NCI-H1417 treated with DMSO at 0.1 percent for 48 hours (cell line): ENCODE measurements at regions not wholly inside any gene's neighbourhood (a gene's known extent, or its start where the extent isn't known, plus 50 kb on each side); places are given as distances from the start of the nearest gene placed in this dataset.

ENCODE experiments used
- DNase-seq: peaks from one replicate; lab custom pipeline; 2025; lab: John Stamatoyannopoulos, UW

DNA sequence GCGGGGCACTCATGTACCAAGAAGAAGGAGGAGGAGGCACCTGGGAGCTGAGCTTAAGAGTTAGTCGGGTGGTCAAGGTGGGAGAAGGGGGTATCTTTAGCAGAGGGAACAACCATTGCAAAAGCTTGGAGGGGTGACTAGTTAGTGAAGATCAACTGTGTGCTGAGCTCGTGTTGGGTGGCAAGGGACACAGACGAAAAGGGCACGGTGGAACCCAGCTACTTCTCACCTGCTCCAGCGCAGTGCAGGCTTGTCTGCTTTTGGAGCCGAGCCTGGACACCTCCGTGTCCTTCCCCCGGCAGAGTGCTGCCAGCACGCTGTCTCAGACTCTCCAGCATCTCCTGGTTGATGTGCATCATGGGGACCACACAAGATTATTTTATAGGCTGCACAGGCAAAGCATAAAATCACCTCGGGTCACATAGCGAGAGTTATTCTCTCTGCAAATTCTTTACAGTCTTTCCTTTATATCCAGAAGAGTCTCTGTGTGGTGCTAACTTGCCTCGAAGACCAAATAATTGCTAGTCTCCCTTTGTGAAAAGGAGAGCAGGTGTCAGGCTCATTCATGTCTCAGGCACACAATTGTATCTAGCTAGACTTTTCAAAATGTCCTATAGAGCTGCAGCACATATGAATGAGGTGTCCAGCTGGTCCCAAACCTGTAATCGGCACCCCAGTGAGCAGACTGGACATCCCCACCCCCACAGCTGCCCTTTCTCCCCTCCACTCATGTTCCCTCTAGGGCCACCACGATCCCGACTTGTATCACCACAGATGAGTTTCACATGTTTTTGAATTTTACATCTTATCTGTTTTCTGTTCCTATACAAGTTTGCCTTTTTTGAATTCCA lies 123.4 kb downstream of the CEBPB start:
- peak; percentile 8 for DNase-seq

DNA sequence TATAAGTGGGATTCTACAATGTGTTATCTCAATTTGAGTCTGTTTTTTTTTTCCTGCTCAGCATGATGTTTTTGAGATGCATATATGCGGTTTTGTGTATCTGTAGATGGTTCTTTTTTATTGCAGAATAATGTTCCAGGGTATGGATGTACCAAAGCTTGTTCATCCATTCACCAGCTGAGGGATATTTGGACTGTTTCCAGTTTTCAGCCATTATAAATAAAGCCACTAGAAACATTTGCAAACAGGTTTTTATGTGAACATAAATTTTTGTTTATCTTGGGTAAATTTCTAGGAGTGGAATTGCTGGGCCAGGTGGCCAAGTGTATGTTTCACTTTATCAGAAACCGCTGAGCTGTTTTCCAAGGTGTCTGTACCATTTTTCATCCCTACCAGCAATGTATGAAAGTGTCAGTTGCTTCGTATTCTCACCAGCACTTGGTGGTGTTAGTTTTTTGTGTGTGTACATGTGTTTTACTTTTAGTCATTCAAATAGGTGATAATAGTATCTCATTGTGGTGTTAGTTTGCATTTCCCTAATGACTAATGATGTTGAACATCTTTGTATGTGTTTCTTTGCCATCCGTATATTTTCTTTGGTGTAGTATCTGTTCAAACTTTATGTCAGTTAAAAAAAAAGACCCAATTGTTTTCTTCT lies 124.2 kb downstream of the CEBPB start:
- no peak for DNase-seq

DNA sequence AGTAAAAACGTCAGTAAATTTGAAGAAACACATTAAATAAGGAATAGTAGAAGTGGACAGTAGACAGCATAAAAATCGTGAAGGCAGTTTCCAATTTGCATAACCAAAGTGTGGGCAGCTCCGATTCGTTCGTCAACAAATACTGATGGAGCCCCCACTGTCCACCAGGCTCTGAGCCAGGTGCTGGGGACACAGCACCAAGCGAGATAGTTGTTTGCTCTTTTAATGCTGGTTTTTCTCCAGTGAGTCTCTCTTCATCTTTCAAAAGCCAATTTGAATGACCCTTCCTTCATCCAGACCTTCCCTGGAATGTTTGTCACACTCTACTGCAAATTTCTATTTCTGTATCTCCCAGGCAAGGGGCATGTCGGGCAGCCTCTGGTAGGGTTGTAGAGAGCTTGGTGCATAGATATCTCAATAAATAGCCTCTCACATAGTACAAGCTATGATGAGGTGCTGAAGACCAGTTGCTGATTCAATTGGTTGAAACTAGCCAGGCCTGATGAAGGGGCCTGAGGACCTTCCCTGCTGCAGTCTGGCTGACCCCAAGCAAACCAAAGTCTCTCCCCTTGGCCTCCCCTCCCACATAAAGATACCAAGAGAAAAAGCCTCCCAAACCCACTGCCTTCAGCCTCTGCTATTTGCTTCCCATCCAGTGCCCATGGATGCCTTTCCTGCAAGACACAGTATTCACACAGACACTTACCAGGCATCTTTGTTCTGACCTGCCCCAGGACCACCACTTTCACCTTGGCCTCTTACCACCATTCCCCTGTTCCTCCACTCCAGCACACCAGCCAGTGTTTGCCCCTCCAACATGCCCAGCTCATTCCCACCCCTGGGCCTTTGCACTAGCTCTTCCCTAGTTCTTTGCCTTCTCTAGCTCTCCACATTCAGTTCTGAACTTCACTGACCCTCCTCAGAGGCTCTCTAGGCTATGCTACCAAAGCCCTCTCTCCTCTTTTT lies 125.2 kb downstream of the CEBPB start:
- no peak for DNase-seq

DNA sequence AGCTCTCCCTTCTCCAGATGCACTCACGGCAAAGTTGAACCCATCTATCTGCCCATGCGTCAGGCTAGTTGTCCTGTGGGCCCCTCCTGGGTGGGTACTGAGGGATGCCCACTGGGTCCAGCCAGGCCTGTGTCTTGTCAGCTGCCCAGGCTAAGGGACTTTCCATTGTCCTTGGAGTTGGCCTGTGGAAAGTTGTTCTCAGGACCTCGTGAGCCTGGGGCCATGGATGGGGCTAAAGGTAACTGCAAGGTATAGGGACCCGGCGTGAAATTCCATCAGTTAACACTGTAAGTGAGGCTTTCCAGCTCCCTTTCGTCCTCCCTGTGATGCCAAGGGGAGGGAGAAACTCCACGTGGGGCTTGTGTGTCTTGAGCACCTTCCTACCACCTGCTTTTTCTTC lies 126.5 kb downstream of the CEBPB start:
- no peak for DNase-seq

DNA sequence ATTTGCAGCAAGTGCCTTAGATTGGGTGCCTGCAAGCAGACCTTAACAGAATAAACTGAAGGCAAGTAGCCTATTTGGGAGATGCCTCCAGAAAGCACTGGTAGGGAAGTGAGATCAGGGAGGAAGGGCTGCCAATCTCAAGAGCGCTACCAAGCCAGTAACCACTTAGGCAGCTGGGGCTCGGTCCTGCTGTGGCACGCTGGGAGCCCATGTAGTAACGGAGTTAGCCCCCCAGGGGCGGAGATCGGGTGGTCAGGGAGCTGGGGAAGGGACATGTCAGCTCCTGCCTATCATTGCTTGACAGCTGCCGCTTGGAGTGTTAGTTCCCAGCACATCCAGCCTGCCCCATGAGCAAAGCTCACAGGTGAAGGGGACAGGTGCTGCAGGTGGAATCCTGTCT lies 127.0 kb downstream of the CEBPB start:
- DNase-seq: no peak

DNA sequence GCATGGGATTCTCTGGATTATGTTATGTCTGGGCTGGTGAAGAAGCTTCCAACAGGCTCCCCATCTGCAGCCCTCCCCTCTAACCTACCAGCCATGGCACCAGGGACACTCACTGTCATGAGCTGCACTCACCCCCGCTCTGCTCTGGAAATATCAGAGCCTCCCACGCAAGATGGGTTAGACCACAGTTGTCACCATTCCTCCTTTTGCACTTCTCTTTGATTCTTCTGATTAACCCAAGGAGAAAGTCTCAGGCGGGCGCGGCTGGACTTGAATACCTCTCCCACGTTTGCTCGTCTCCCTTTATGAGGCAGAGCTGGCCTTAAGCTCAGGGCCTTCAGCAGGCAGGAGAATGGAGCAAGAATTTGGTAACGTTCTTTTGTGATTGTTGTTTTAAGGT lies 128.1 kb downstream of the CEBPB start:
- no peak for DNase-seq

DNA sequence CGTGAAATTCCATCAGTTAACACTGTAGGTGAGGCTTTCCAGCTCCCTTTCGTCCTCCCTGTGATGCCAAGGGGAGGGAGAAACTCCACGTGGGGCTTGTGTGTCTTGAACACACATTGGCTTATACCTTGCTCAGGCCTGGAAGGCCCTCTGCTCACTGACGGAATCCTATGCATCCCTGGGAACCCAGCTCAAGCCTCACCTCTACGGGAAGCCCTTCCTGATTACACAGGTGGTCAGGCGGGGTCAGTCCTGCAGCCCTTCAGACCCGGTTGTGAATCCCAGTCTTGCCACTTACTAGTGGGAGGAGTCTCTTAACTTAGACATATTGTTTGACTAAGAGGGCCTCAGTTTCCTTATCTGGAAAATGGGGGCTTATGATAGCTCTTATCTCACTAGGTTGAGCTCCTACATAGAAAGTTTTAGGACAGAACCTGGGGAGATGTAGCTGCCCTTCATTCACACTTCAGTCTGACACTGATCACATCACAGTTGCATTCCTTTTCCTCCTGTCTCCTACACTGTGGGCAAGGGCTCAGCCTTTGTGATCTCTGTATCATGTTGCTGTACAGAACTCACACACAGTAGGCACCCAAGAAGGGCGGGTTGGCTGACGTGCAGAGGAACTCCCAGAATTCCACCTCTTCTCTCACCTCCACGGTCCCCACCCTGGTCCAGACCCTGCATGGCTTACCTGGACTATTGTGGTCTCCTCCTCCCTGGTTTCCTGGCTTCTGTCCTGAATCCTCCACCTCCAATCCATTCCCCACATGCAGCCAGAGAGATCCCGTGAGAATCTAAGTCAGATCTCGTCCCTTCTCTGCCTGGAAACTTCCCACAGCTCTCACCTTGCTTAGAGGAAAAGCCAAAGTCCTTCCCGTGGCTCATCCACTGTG lies 129.6 kb downstream of the CEBPB start:
- no peak for DNase-seq

DNA sequence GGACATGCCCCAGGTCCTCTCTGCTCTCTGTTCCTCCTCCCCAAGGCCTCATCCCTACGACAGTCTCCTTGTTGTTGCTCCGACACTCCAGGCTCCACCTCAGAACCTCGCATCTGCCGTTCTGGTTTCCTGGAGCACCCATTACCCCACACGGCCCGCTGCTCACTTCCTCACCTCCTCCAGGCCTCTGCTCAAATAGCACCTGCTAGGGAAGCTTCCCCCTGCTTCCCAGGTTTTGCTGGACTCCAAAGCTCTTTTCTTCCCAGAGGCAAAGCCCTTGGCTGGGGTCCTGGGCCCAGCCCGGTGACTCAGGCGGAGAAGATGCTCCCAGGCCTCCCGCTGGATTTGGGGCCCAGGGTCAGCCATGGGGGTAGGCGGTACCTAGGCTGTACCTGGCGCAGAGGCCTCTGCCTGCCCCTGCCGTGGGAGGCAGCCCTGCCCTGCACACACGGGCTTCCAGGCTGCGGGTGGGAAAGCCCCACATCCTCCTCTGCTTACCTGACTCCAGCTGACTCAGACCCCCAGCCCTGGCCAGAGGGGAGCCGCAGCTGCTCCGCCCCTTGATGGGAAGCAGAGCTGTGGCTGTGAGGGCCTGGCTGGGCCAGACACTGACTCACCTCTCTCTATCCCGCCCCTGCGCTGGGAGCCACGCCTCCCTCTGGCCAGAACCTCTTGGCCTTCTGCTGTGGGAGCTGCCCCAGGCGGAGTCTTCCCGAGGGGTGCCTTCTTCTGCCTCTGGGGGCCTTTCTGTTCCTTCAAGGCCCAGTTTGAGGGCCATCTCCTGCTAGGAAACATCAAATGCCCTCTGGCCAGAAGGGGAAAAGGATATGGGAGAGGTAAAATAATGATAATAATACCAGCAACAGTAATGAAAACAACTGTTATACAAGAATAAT lies 130.5 kb downstream of the CEBPB start:
- no peak for DNase-seq

DNA sequence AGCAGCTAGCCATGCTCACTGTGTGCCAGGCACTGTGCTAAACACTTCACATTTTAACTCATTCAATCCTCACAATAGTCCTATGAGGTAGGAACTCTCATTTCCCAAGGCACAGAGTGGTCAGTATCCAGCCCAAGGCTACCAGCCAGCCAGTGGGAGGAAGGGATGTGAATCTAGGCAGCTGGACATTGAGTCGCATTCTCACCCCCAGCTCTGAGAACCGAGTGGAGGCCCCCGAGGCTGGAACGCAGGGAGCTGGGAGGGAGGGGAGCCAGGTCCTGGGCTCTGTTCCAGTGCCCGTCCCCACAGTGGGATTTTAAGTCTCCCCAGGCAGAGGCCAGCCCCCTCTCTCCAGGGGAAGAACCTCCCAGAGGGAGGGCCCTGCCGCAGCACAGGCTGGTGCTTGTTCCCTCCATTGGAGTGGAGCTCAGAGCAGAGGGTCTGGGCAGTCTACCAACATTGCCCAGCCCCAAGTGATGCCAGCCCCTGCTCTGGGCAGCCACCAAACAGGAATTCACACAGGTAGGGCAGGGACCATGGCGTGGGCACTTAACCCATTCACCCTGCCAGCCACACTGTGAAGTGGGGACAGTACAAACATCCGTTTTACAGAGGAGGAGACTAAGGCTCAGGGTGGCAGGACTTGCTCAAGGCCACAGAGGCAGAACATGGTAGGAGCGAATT lies 131.3 kb downstream of the CEBPB start:
- DNase-seq: no peak

DNA sequence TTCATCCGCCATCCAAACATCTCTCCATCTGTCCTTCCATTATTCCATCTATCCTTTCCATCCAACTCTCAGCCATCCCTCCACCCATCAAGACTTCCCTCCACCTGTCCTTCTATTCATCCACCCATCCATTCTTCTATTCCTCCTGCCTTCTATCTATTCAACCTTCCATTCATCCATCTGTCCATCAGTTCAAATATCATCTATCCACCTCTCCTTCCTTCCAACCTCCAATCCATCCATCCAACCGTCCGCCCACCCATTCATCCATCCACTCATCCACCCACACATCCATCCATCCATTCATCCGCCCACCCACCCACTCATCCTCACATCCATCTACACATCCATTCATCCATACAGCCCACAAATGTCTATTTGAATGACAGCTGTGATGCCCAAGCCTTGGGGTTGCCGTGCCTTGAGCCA lies 132.1 kb downstream of the CEBPB start:
- no peak for DNase-seq

DNA sequence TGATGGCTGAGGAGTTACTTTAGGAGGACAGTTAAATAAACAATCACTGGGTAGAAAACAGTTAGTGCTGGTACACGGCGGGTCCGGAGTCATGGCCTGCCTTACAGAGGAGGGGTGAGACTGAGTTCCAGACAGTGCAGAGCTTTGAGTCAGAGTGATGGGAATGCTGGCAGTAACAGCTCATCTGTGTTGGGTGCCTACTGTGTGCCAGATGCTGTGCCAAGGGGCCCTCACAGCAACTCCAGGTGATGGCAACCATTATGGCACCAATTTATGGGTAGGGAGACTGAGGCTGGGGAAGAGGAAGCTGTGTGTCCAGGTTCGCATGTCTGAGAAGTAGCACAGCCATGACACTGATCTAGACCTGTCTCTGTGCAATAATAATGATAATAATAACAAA lies 132.6 kb downstream of the CEBPB start:
- no peak for DNase-seq

DNA sequence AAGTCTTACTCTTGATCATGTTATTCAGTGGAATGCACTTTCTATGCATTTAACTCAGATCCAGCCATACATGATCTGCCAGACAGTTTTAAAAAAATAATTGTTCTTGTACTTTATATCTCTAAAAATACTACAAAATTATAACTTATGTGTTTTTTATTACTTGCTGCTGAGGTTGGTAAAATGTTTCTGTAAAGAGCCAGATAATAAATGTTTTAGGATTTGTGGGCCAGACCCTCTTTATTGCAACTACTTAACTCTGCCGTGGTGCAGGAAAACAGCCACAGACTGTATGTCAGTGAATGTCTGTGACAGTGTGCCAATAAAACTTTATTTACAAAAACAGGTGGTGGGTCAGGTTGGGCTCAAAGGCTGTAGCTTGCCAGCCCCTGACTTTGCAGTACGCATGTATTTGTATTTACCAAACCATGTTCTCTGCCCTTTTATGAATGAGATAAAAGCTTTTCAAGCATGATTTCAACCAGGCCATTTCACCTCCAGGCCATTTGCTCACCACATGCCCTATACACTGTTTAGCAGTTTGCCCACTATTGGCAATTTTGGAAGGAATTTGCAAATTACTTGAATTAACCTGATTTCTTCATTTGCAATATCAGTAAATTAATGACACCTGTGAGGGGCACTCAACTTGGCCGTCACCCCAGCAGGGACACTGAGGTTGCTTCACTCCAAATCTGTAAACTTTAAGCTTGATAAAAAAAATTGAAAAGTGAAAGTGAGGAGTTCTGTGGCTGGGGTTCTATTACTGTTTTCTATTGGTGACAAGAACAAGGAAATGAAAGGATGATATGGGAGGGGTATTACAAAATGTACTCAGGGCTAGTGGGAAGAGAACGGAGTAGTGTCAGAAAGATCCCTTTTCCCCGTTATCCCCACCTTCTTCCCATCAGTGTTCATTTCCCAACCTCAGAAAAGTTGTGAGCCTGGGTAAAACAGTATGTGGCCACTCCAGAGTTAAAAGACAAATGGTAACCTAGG lies 133.4 kb downstream of the CEBPB start:
- DNase-seq: no peak

DNA sequence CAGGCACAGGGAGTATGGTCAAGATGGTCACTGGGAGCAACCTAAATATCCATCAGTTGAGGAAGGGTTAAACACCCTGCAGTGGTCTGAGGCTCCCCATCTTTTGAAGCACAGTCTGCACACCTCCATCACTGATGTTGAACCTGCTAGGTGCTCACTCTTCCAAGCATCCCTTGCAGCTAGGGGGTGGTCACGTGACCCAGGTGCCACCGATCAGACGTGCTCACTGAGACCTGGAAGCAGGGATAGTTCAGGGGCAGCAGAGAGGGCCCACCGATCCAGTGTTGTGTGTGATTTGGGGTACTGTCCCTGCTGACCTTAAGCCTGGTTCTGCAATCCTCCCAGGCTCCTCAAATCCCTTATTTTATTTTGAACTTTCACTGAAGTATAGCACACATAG lies 134.6 kb downstream of the CEBPB start:
- no peak for DNase-seq

DNA sequence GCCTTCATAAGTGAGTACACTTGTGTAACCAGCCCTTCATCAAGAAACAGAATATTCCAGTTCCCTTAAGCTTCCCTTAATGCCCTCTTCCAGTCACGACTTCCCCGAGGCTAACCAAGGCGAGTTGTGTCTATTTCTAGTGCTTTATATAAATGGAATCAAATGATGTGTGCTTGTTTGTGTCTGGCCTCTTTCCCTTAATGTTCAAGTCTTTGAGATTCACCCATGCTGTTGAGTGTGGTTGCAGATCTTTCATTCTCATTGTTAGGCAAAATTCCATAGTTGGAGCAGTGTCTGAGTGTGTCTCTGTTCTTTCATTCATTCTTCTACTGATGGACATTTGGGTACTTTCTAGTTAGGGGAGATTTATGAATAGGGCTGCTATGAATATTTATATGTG lies 135.0 kb downstream of the CEBPB start:
- DNase-seq: no peak

DNA sequence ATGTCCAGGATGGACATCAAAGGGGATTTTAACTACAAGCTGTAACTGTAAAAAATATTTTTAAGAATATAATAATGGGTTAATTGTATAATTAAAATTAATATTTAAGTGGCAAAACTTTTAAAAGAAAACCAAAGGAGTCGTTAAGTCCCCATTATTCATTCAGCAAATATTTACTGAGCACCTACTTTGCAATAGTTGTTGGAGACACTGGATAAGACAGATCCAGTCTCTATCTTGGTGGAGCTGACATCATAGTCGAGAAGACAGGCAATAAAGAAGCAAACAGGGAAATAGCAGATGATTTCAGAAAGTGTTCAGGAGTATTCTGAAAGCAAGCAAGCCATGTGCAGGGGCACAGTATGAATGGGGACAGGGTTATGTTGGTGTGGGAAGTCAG lies 137.0 kb downstream of the CEBPB start:
- no peak for DNase-seq

DNA sequence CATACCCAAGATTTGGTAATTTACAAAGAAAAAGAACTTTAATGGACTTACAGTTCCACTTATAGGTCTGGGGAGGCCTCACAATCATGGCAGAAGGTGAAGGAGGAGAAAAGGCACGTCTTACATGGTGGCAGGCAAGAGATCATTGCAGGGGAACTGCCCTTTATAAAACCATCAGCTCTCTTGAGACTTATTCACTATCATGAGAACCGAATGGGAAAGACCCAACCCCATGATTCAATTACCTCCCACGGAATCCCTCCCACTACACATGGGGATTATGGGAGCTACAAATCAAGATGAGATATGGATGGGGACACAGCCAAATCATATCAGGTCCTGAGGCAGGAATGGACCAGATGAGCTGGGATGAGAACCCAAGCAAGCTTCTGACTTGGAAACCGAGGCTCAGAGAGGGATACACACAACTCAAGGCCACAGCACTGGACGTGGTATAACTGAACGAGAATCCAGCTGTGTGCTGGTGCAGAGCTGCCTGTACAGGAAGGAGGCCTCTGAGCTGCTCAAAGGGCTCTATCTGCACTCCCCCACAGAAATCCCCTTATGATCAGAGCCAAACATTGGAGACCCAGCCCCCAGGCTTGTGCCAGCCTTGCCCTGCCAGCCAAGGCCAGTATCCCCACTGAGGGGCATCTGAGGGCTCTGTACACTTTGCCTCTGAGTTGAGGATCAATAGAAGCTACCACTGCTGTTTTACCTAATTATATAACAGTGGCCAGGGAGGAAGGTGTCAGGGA lies 137.8 kb downstream of the CEBPB start:
- DNase-seq: no peak

DNA sequence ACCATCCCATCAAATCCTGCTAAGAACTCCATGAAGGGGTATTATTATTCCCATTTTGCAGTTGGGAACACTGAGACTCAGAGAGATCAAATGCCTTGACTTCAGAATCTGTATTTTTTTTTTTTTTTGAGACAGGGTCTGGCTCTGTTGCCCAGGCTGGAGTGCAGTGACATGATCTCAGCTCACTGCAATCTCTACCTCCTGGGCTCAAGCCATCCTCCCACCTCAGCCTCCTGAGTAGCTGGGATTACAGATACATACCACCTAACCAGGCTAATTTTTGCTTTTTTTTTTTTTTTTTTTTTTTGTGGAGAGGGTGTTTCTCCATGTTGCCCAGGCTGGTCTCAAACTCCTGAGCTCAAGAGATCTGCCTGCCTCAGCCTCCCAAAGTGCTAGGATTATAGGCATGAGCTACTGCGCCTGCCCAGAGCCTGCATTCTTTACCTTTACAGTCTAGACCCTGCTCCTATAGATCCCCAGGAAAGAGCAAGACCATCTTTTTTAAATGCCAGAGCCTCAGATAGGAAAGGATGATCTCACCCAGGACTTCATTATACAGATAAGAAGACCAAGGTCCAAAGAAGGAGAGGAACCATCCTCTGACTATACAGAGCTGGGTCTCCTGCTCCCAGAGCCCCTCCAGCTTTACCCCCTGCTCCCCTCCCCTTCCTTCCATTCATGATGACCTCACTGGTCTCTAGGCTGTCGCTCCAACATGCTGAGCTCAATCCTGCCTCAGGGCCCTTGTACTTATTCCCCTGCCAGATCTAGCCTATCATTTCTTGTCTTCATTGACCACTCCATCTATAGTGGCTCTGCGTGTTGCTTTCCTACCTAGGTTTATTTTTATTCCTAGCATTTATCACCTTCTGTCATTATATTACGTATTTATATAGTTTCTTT lies 138.6 kb downstream of the CEBPB start:
- no peak for DNase-seq
